A549 (cell line): ENCODE measurements at regions not wholly inside any gene's neighbourhood (a gene's known extent, or its start where the extent isn't known, plus 50 kb on each side); places are given as distances from the start of the nearest gene placed in this dataset.
A peak's percentile ranks its signal among the peaks of the same experiment; 100 is the strongest.

Experiments
- ATAC-seq, 2 experiments: fragments of 200-7000 bp in 1 of 2; fragments of >200 bp in 1 of 2; cut with Nextera tagmentation in 1 of 2; cut with Tn5 transposase in 1 of 2; 3 replicates each; pipeline versions ENCODE4 v1.8.0 to v1.9.1; 2018 to 2020; ENCODE audit warnings: mild to moderate bottlenecking in 1 of 2, moderate library complexity in 1 of 2
- CTCF ChIA-PET: fragments of 300-600 bp; sonication (Branson Sonifier 250); formaldehyde crosslinking; extraction: SDS; loops from one replicate; lab custom pipeline; 2021; ENCODE audit warnings: antibody characterized with exemption, inconsistent platforms; lab: Yijun Ruan, JAX
- POLR2A ChIA-PET: fragments of 350-600 bp; formaldehyde crosslinking; extraction: SDS; loops from one replicate; lab custom pipeline; 2021; ENCODE audit warnings: antibody characterized with exemption, inconsistent platforms; lab: Yijun Ruan, JAX
- DNase-seq, 2 experiments: peaks; one replicate each; pipeline versions ENCODE4 v3.0.0 to v3.0.0-alpha.2; 2011 to 2016; ENCODE audit warnings: low read depth in 1 of 2, low spot score in 1 of 2
- FAIRE-seq: peaks from 2 replicates; lab custom pipeline; 2011; peaks lifted over from hg19 to GRCh38; lab: Jason Lieb, UNC
- H3K27ac ChIP-seq, 2 experiments: fragments of >200 bp; sonication (Bioruptor Twin); formaldehyde crosslinking; 3 replicates each; pipeline ENCODE4 v1.5.1; 2016 to 2017
- H3K4me1 ChIP-seq: fragments of >200 bp; sonication (Bioruptor Twin); formaldehyde crosslinking; 3 replicates; pipeline ENCODE4 v1.6.1; 2016
- H3K4me2 ChIP-seq: fragments of >200 bp; sonication (Bioruptor Twin); formaldehyde crosslinking; 3 replicates; pipeline ENCODE4 v1.6.1; 2016
- H3K4me3 ChIP-seq: fragments of >200 bp; sonication (Bioruptor Twin); formaldehyde crosslinking; 3 replicates; pipeline ENCODE4 v1.5.1; 2016
- H3K9me3 ChIP-seq: fragments of >200 bp; sonication (Bioruptor Twin); formaldehyde crosslinking; 3 replicates; pipeline ENCODE4 v1.6.1; 2016
- ATOH8 ChIP-seq: fragments of 250-450 bp; sonication (Bioruptor Pico); IDR thresholded peaks from 2 replicates; pipeline ENCODE4 v1.5.0; 2020; ENCODE audit warnings: low read depth, mild to moderate bottlenecking, moderate library complexity
- BHLHE40 ChIP-seq: IDR thresholded peaks from 2 replicates; pipeline ENCODE4 v1.6.1; 2012; ENCODE audit warnings: low read depth, low read length, inconsistent platforms
- E2F6 ChIP-seq: IDR thresholded peaks from 2 replicates; pipeline ENCODE4 v1.6.1; 2012; ENCODE audit warnings: low read depth, borderline replicate concordance
- ELK1 ChIP-seq: fragments of 150-350 bp; IDR thresholded peaks from 2 replicates; pipeline ENCODE4 v1.6.1; 2014; ENCODE audit warnings: low read depth, mild to moderate bottlenecking, low read length
- FOSL2 ChIP-seq, 2 experiments: fragments of 450-650 bp in 1 of 2; fragments of >200 bp in 1 of 2; sonication (Bioruptor Twin) in 1 of 2; formaldehyde crosslinking; IDR thresholded peaks; 2 replicates each; pipeline versions ENCODE4 v1.5.0 to v1.6.1; 2016 to 2020; ENCODE audit warnings: mild to moderate bottlenecking in 1 of 2, moderate library complexity in 1 of 2
- FOXS1 ChIP-seq: fragments of 250-450 bp; sonication (Bioruptor Pico); IDR thresholded peaks from 2 replicates; pipeline ENCODE4 v1.5.0; 2020; ENCODE audit warnings: mild to moderate bottlenecking, moderate library complexity
- GATA3 ChIP-seq: IDR thresholded peaks from 2 replicates; pipeline ENCODE4 v1.6.1; 2012; ENCODE audit warnings: borderline replicate concordance
- HEYL ChIP-seq: fragments of 250-450 bp; sonication (Bioruptor Pico); IDR thresholded peaks from 2 replicates; pipeline ENCODE4 v1.8.0; 2021; ENCODE audit warnings: mild to moderate bottlenecking, moderate library complexity
- HMGXB4 ChIP-seq: fragments of 250-450 bp; sonication (Bioruptor Pico); IDR thresholded peaks from 2 replicates; pipeline ENCODE4 v1.5.0; 2021; ENCODE audit warnings: mild to moderate bottlenecking, moderate library complexity, borderline replicate concordance
- HOXB5 ChIP-seq: fragments of 250-450 bp; sonication (Bioruptor Pico); IDR thresholded peaks from 2 replicates; pipeline ENCODE4 v1.5.0; 2020; ENCODE audit warnings: mild to moderate bottlenecking, moderate library complexity
- JUNB ChIP-seq: fragments of >200 bp; sonication (Bioruptor Twin); formaldehyde crosslinking; IDR thresholded peaks from 2 replicates; pipeline ENCODE4 v1.6.1; 2016
- MAZ ChIP-seq: fragments of 150-350 bp; IDR thresholded peaks from 2 replicates; pipeline ENCODE4 v1.6.1; 2014; ENCODE audit warnings: antibody characterized with exemption, low read depth, low read length, borderline replicate concordance
- MYC ChIP-seq: IDR thresholded peaks from 2 replicates; pipeline ENCODE4 v1.6.1; 2012; ENCODE audit warnings: mild to moderate bottlenecking, inconsistent platforms, low read length, improper control_type of control experiment, borderline replicate concordance
- RAD21 ChIP-seq, 2 experiments: fragments of >200 bp in 1 of 2; sonication (Bioruptor Twin) in 1 of 2; formaldehyde crosslinking in 1 of 2; IDR thresholded peaks in 1 of 2; conservative IDR thresholded peaks in 1 of 2; 2 replicates in 1 of 2; 3 replicates in 1 of 2; pipeline ENCODE4 v1.6.1; 2012 to 2018; ENCODE audit warnings: inconsistent platforms in 1 of 2
- RCOR1 ChIP-seq: fragments of 150-350 bp; IDR thresholded peaks from 2 replicates; pipeline ENCODE4 v1.6.1; 2014; ENCODE audit warnings: antibody characterized with exemption, low read length, low read depth
- REST ChIP-seq: fragments of 200-600 bp; sonication (generic); IDR thresholded peaks from 2 replicates; pipeline ENCODE4 v1.6.1; 2016; ENCODE audit warnings: antibody characterized with exemption, mild to moderate bottlenecking, moderate library complexity
- SREBF2 ChIP-seq: fragments of 450-650 bp; IDR thresholded peaks from 2 replicates; pipeline ENCODE4 v1.6.1; 2014; ENCODE audit warnings: mild to moderate bottlenecking, moderate library complexity
- TFCP2L1 ChIP-seq: fragments of 250-450 bp; sonication (Bioruptor Pico); IDR thresholded peaks from 2 replicates; pipeline ENCODE4 v1.5.0; 2021; ENCODE audit warnings: mild to moderate bottlenecking
- ZFP36 ChIP-seq: fragments of 450-650 bp; IDR thresholded peaks from 2 replicates; pipeline ENCODE4 v1.6.1; 2014; ENCODE audit warnings: borderline replicate concordance; ENCODE audit not compliant: partially characterized antibody
- ZSCAN20 ChIP-seq: fragments of 250-450 bp; sonication (Bioruptor Pico); IDR thresholded peaks from 2 replicates; pipeline ENCODE4 v1.8.0; 2022; ENCODE audit warnings: mild to moderate bottlenecking, moderate library complexity
- WGBS: methylation state at CpG from one replicate; pipeline ENCODE4 v1.1.6; 2017; ENCODE audit errors: missing lambda C conversion rate; 5-methylcytosine and 5-hydroxymethylcytosine counted together

GRCh38 chr5:143635146-143635752, 176.7 kb upstream of the HMHB1 start:
- CTCF ChIA-PET = no interaction called here
- DNase-seq (peak; percentile 41 to 71), FAIRE-seq (peak; percentile 100), ATAC-seq (peak; percentile 62 to 85; a peak in 4 of 6 replicates)
- TF ChIP-seq FOSL2 (IDR thresholded peaks at IDR 0.05) = 0 out of 2 replicates have a peak, but pooled peaks have one; percentile 15
- TF ChIP-seq FOSL2 (CRISPR knock-in tag; IDR thresholded peaks at IDR 0.05) = peak; percentile 52
- no peak for TF ChIP-seq SREBF2
- TF ChIP-seq GATA3 = peak; percentile 37; the same call in 1 of the 2 replicates
- peak overlapping the region; percentile 59 to 77 for H3K27ac ChIP-seq
- no peaks in the 10 kb centered on the region for H3K9me3 ChIP-seq
- H3K4me1 ChIP-seq = peaks cover 54% of the 10 kb centered on the region
- peak overlapping the region; percentile 68 for H3K4me2 ChIP-seq
- no peak overlapping the region for H3K4me3 ChIP-seq
- 63% methylated on average over 6 of the region's 6 CpGs for WGBS
- POLR2A ChIA-PET = no interaction called here

- FAIRE-seq = no peak
- TF ChIP-seq E2F6 (no peak), BHLHE40 (no peak), RCOR1 (no peak), ZFP36 (no peak), HEYL (CRISPR knock-in tag) (no peak), FOSL2 (IDR thresholded peaks at IDR 0.05) (no peak), FOSL2 (CRISPR knock-in tag; IDR thresholded peaks at IDR 0.05) (no peak), SREBF2 (no peak), GATA3 (no peak), ELK1 (no peak), MAZ (no peak)
- peak overlapping the region; percentile 59 to 74 for H3K27ac ChIP-seq
- H3K4me2 ChIP-seq = peak overlapping the region; percentile 68
- ChIA-PET CTCF (no interaction called here), POLR2A (no interaction called here)
- H3K9me3 ChIP-seq = no peaks in the 10 kb centered on the region
- H3K4me3 ChIP-seq = no peak overlapping the region
- peaks cover 60% of the 10 kb centered on the region for H3K4me1 ChIP-seq
- ATAC-seq = no peak
- no peak for DNase-seq
These were observed 177.3 kb upstream of the HMHB1 start for GRCh38 chr5:143634689-143635088.

GRCh38 chr5:143629871-143630659, 181.9 kb upstream of the HMHB1 start:
- 50% methylated on average over 9 of the region's 9 CpGs for WGBS
- ChIA-PET POLR2A (no interaction called here), CTCF (interaction anchor here (0.8 to 1.3 kb wide), 3 partner anchors 12 to 627 kb away, joined by 3 to 4 read pairs (median 3); no protein-coding TSS in a partner anchor)
- peak; percentile 30 to 56; a peak in 3 of 6 replicates for ATAC-seq
- Histone ChIP-seq H3K4me2 (peak overlapping the region; percentile 36), H3K4me1 (peaks cover 40% of the 10 kb centered on the region), H3K9me3 (no peaks in the 10 kb centered on the region), H3K4me3 (no peak overlapping the region), H3K27ac (peak overlapping the region in 1 of 2 experiments; percentile 63; a peak in 4 of 6 replicates)
- no peak for FAIRE-seq
- DNase-seq = peak in 1 of 2 experiments; percentile 58
- TF ChIP-seq HOXB5 (CRISPR knock-in tag) (no peak), FOXS1 (peak; percentile 7; the same call in 1 of the 2 replicates), FOSL2 (IDR thresholded peaks at IDR 0.05) (no peak), FOSL2 (CRISPR knock-in tag; IDR thresholded peaks at IDR 0.05) (peak; percentile 47), HMGXB4 (CRISPR knock-in tag) (no peak), ZSCAN20 (CRISPR knock-in tag) (no peak), REST (no peak), MYC (no peak), RAD21 (conservative IDR thresholded peaks at IDR 0.05 in 1 of 2, IDR thresholded peaks at IDR 0.05 in 1 of 2) (no peak), JUNB (peak; percentile 37; the same call in 1 of the 2 replicates), TFCP2L1 (CRISPR knock-in tag) (no peak), ATOH8 (CRISPR knock-in tag) (no peak)
